ENCODE measurements at regions not wholly inside any gene's neighbourhood (a gene's known extent, or its start where the extent isn't known, plus 50 kb on each side); places are given as distances from the start of the nearest gene placed in this dataset.

DNA sequence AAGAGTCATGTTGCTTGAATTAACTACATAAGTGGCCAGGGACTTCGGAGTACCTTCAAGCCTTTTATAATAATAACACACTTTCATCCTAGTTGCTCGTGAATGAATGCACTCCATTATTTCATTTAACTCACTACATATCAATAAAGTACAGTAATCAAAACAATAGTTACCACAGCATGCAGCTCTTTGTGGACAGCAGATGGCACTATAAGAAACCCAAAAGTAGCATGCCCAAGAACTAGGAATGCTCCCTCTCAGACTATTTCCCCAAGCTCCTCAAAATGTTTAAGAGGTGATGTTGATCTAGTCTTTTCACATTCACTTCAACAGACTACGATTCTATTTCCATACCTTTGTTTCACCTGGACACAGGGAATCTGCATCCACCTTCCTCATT lies 500.8 kb upstream of the DIAPH2 start:
- Histone ChIP-seq H2BK12ac (ENCODE audit: low read depth, low read length) (no peak overlapping the region), H3K14ac (ENCODE audit: insufficient read length) (no peak overlapping the region), H3K23me2 (ENCODE audit: low read depth, low read length) (no peaks in the 10 kb centered on the region), H3K79me2 (ENCODE audit: control insufficient read depth in 1 of 2, insufficient read depth in 2 of 2, low read length in 2 of 2) (no peaks in the 10 kb centered on the region), H2BK120ac (replicated peaks; ENCODE audit: low read depth, low read length) (no peak overlapping the region), H4K5ac (ENCODE audit: insufficient read length, low read depth, low read length) (no peak overlapping the region), H3K4me2 (ENCODE audit: insufficient read depth in 1 of 2, low read depth in 2 of 2, low read length in 2 of 2) (no peak overlapping the region), H2AFZ (ENCODE audit: low read length) (no peak overlapping the region), H2BK20ac (ENCODE audit: low read length) (no peak overlapping the region), H4K20me1 (replicated peaks in 1 of 2; ENCODE audit: control insufficient read depth in 1 of 2, insufficient read depth in 2 of 2, low read length in 2 of 2) (no peaks in the 10 kb centered on the region), H2BK5ac (ENCODE audit: low read depth, low read length) (no peak overlapping the region), H4K91ac (replicated peaks; ENCODE audit: insufficient read length, low read length) (no peak overlapping the region), H3K36me3 (ENCODE audit: control insufficient read depth in 2 of 4, insufficient read depth in 4 of 4, low read length in 3 of 4) (no peaks in the 10 kb centered on the region), H3K18ac (ENCODE audit: extremely low read depth, low read length) (no peak overlapping the region), H3K9me3 (ENCODE audit: insufficient read depth in 2 of 2, low read depth in 1 of 2, low read length in 1 of 2) (no peaks in the 10 kb centered on the region), H3K23ac (ENCODE audit: insufficient read length) (no peak overlapping the region), H3K79me1 (ENCODE audit: low read depth, low read length) (no peaks in the 10 kb centered on the region), H2AK5ac (ENCODE audit: low read depth, low read length) (no peak overlapping the region), H3K56ac (replicated peaks; ENCODE audit: insufficient read length, low read depth, low read length) (no peak overlapping the region), H3K27me3 (replicated peaks in 1 of 4; ENCODE audit: control insufficient read depth in 3 of 4, extremely low read depth in 1 of 4, insufficient read depth in 3 of 4, low read length in 3 of 4) (no peaks in the 10 kb centered on the region), H3K4me1 (replicated peaks in 1 of 4; ENCODE audit: control insufficient read depth in 3 of 4, insufficient read depth in 4 of 4, low read length in 3 of 4) (peaks cover 0 to 4% (median 0%) of the 10 kb centered on the region in 4 experiments; a peak in 3 of 7 replicates), H3K4me3 (ENCODE audit: extremely low read depth in 1 of 4, insufficient read depth in 2 of 4, low read depth in 3 of 4, low read length in 4 of 4) (no peak overlapping the region), H2BK15ac (ENCODE audit: low read length) (no peak overlapping the region), H3K4ac (replicated peaks; ENCODE audit: insufficient read length, low read depth, low read length) (no peak overlapping the region), H4K8ac (ENCODE audit: extremely low read depth, insufficient read depth, low read length) (no peak overlapping the region), H3K27ac (ENCODE audit: low read depth, low read length) (no peak overlapping the region), H3K9ac (replicated peaks in 1 of 4; ENCODE audit: extremely low read depth in 1 of 4, low read depth in 3 of 4, low read length in 3 of 4) (no peak overlapping the region)
- ChIA-PET POLR2A (ENCODE audit: partially characterized antibody) (no interaction called here), CTCF (ENCODE audit: partially characterized antibody) (interaction anchor here (0.9 to 1.0 kb wide), 2 partner anchors 38 to 59 kb away, joined by 3 read pairs; no protein-coding TSS in a partner anchor)
- TF ChIP-seq RAD21 (IDR thresholded peaks at IDR 0.05 in 1 of 2, conservative IDR thresholded peaks at IDR 0.05 in 1 of 2; ENCODE audit: low read depth in 2 of 2, low read length in 2 of 2) = peak; percentile 43 to 55; a peak in 3 of 4 replicates
- TF ChIP-seq CHD1 (IDR thresholded peaks at IDR 0.05; ENCODE audit: low read depth, low read length) = no peak
- no peak for TF ChIP-seq KDM1A (IDR thresholded peaks at IDR 0.05; ENCODE audit: borderline replicate concordance, low read length)
- no peak for TF ChIP-seq EZH2 (IDR thresholded peaks at IDR 0.05; ENCODE audit: low read depth, low read length, severe bottlenecking)
- TF ChIP-seq, protein P1, sequence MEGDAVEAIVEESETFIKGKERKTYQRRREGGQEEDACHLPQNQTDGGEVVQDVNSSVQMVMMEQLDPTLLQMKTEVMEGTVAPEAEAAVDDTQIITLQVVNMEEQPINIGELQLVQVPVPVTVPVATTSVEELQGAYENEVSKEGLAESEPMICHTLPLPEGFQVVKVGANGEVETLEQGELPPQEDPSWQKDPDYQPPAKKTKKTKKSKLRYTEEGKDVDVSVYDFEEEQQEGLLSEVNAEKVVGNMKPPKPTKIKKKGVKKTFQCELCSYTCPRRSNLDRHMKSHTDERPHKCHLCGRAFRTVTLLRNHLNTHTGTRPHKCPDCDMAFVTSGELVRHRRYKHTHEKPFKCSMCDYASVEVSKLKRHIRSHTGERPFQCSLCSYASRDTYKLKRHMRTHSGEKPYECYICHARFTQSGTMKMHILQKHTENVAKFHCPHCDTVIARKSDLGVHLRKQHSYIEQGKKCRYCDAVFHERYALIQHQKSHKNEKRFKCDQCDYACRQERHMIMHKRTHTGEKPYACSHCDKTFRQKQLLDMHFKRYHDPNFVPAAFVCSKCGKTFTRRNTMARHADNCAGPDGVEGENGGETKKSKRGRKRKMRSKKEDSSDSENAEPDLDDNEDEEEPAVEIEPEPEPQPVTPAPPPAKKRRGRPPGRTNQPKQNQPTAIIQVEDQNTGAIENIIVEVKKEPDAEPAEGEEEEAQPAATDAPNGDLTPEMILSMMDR (IDR thresholded peaks at IDR 0.05; ENCODE audit: control extremely low read depth in 1 of 3, insufficient read depth in 1 of 3, low read depth in 1 of 3, low read length in 3 of 3) = peak in 2 of 3 experiments; percentile 10 to 19; a peak in 2 of 4 replicates
- TF ChIP-seq TAF1 (IDR thresholded peaks at IDR 0.05; ENCODE audit: low read depth, low read length) = no peak
- WGBS, 2 experiments (ENCODE audit: extremely low coverage in 1 of 2, insufficient coverage in 1 of 2, insufficient read length in 1 of 2, insufficient replicate concordance in 2 of 2, low coverage in 1 of 2, low lambda C conversion rate in 2 of 2, missing lambda C conversion rate in 1 of 2) = 50% methylated on average over 3 of the region's 3 CpGs; no CpG with 5 or more reads in 1 of the 2 experiments
- DNase-seq (ENCODE audit: low read depth in 1 of 2, low spot score in 2 of 2) (no peak), FAIRE-seq (peak; percentile 69)

Measured in H1 (cell line).